Uterus (tissue), 2 donors: ENCODE measurements at regions not wholly inside any gene's neighbourhood (a gene's known extent, or its start where the extent isn't known, plus 50 kb on each side); places are given as distances from the start of the nearest gene placed in this dataset.

ENCODE experiments used
- CTCF ChIP-seq, 4 experiments: fragments of 200-600 bp in 2 of 4; fragments of 450-650 bp in 2 of 4; sonication (generic) in 2 of 4; IDR thresholded peaks; one replicate each; pipeline ENCODE4 v1.5.1; 2016 to 2019; ENCODE audit warnings: antibody characterized with exemption in 4 of 4, mild to moderate bottlenecking in 2 of 4, moderate library complexity in 1 of 4
- POLR2A ChIP-seq, 2 donors: fragments of 450-650 bp; IDR thresholded peaks; one replicate each; pipeline ENCODE4 v1.6.1; 2016; ENCODE audit warnings: antibody characterized with exemption in 2 of 2, mild to moderate bottlenecking in 1 of 2, moderate library complexity in 1 of 2

GRCh38 chr11:10388574-10388973 lies 66.5 kb upstream of the AMPD3 start:
- TF ChIP-seq CTCF (IDR thresholded peaks at IDR 0.05), result no peak
- no peak for TF ChIP-seq POLR2A (IDR thresholded peaks at IDR 0.05)
